GM12875 (cell line): ENCODE measurements at regions not wholly inside any gene's neighbourhood (a gene's known extent, or its start where the extent isn't known, plus 50 kb on each side); places are given as distances from the start of the nearest gene placed in this dataset.

ENCODE experiments used
- H3K4me3 ChIP-seq: one replicate; pipeline ENCODE4 v1.5.1; 2011; ENCODE audit warnings: low read depth, low read length, control low read depth
- CTCF ChIP-seq: IDR thresholded peaks from 2 replicates; pipeline ENCODE4 v1.5.1; 2011; ENCODE audit warnings: low read depth, mild to moderate bottlenecking, control low read depth, inconsistent platforms, low read length, moderate library complexity, borderline replicate concordance; ENCODE audit not compliant: insufficient read depth

- no peak overlapping the region for H3K4me3 ChIP-seq
Measured at GRCh38 chr3:137347132-137347531, 389.3 kb downstream of the IL20RB start.

GRCh38 chr3:137347817-137348368 is 390.1 kb downstream of the IL20RB start:
- no peak overlapping the region for H3K4me3 ChIP-seq
- no peak for TF ChIP-seq CTCF

More at GRCh38 chr3:137347132-137347531, 389.3 kb downstream of the IL20RB start:
- 0 out of 2 replicates have a peak, but pooled peaks have one; percentile 11 for TF ChIP-seq CTCF

GRCh38 chr3:137348936-137349335 is 391.2 kb downstream of the IL20RB start:
- no peak overlapping the region for H3K4me3 ChIP-seq
- TF ChIP-seq CTCF: no peak

- no peak for TF ChIP-seq CTCF
- H3K4me3 ChIP-seq: no peak overlapping the region
Measured at GRCh38 chr3:137349557-137350348, 392.0 kb downstream of the IL20RB start.

GRCh38 chr3:137360531-137361201 is 402.9 kb downstream of the IL20RB start:
- H3K4me3 ChIP-seq: no peak overlapping the region
- TF ChIP-seq CTCF: no peak

- no peak overlapping the region for H3K4me3 ChIP-seq
- no peak for TF ChIP-seq CTCF
Measured at GRCh38 chr3:137382005-137382594, 382.0 kb upstream of the SOX14 start.
